H9 (cell line): ENCODE measurements at regions not wholly inside any gene's neighbourhood (a gene's known extent, or its start where the extent isn't known, plus 50 kb on each side); places are given as distances from the start of the nearest gene placed in this dataset.

Experiments
- DNase-seq: peaks from one replicate; pipeline ENCODE4 v3.0.0-alpha.2; 2017
- H2AFZ ChIP-seq: one replicate; pipeline ENCODE4 v1.6.1; 2013; ENCODE audit warnings: mild to moderate bottlenecking, low read length, control low read depth, moderate library complexity
- H2AK5ac ChIP-seq: 2 replicates; pipeline ENCODE4 v1.6.1; 2013; ENCODE audit warnings: low read length, control low read depth, mixed read lengths; ENCODE audit not compliant: insufficient read length
- H2BK120ac ChIP-seq: one replicate; pipeline ENCODE4 v1.6.1; 2013; ENCODE audit warnings: low read depth, mild to moderate bottlenecking, low read length, control low read depth, inconsistent platforms; ENCODE audit not compliant: poor library complexity, severe bottlenecking
- H2BK12ac ChIP-seq: 2 replicates; pipeline ENCODE4 v1.6.1; 2013; ENCODE audit warnings: low read length, control low read depth, mixed read lengths, low read depth; ENCODE audit not compliant: insufficient read length
- H2BK15ac ChIP-seq: 2 replicates; pipeline ENCODE4 v1.6.1; 2013; ENCODE audit warnings: low read depth, low read length, control low read depth
- H2BK20ac ChIP-seq: one replicate; pipeline ENCODE4 v1.6.1; 2013; ENCODE audit warnings: low read depth, mild to moderate bottlenecking, low read length, control low read depth, inconsistent platforms; ENCODE audit not compliant: poor library complexity, severe bottlenecking
- H2BK5ac ChIP-seq: 2 replicates; pipeline ENCODE4 v1.6.1; 2013; ENCODE audit warnings: low read length, control low read depth, mixed read lengths; ENCODE audit not compliant: insufficient read length
- H3K14ac ChIP-seq: 2 replicates; pipeline ENCODE4 v1.6.1; 2013; ENCODE audit warnings: low read length, control low read depth; ENCODE audit not compliant: insufficient read depth
- H3K18ac ChIP-seq: 2 replicates; pipeline ENCODE4 v1.6.1; 2013; ENCODE audit warnings: low read depth, mild to moderate bottlenecking, mixed read lengths, low read length, control low read depth; ENCODE audit not compliant: insufficient read length
- H3K23ac ChIP-seq: 2 replicates; pipeline ENCODE4 v1.6.1; 2013; ENCODE audit warnings: low read length, control low read depth, mixed read lengths, low read depth; ENCODE audit not compliant: insufficient read length
- H3K23me2 ChIP-seq: 2 replicates; pipeline ENCODE4 v1.6.1; 2013; ENCODE audit warnings: low read depth, mild to moderate bottlenecking, mixed read lengths, low read length, control low read depth; ENCODE audit not compliant: insufficient read length, poor library complexity, severe bottlenecking
- H3K27ac ChIP-seq: 2 replicates; pipeline ENCODE4 v1.5.1; 2013; ENCODE audit warnings: low read length, control low read depth, mixed read lengths, low read depth; ENCODE audit not compliant: insufficient read length
- H3K27me3 ChIP-seq: 2 replicates; pipeline ENCODE4 v1.6.1; 2013; ENCODE audit warnings: low read length, control low read depth, inconsistent platforms; ENCODE audit not compliant: insufficient read depth
- H3K4ac ChIP-seq: 2 replicates; pipeline ENCODE4 v1.6.1; 2013; ENCODE audit warnings: low read depth, mild to moderate bottlenecking, control low read depth, inconsistent platforms, low read length, moderate library complexity
- H3K4me1 ChIP-seq: 2 replicates; pipeline ENCODE4 v1.6.1; 2013; ENCODE audit warnings: low read length, control low read depth, inconsistent platforms; ENCODE audit not compliant: insufficient read depth
- H3K4me2 ChIP-seq: 2 replicates; pipeline ENCODE4 v1.6.1; 2013; ENCODE audit warnings: low read length, control low read depth, mixed read lengths; ENCODE audit not compliant: insufficient read length, insufficient read depth
- H3K56ac ChIP-seq: 2 replicates; pipeline ENCODE4 v1.6.1; 2013; ENCODE audit warnings: low read depth, mild to moderate bottlenecking, mixed read lengths, low read length, control low read depth; ENCODE audit not compliant: insufficient read length
- H3K79me1 ChIP-seq: 2 replicates; pipeline ENCODE4 v1.6.1; 2013; ENCODE audit warnings: low read depth, mild to moderate bottlenecking, moderate library complexity, low read length, control low read depth, inconsistent platforms; ENCODE audit not compliant: insufficient read depth, poor library complexity, severe bottlenecking
- H3K79me2 ChIP-seq: 2 replicates; pipeline ENCODE4 v1.6.1; 2013; ENCODE audit warnings: low read length, control low read depth, inconsistent platforms; ENCODE audit not compliant: insufficient read depth
- H3K9ac ChIP-seq: 2 replicates; pipeline ENCODE4 v1.6.1; 2013; ENCODE audit warnings: low read length, control low read depth, mixed read lengths; ENCODE audit not compliant: insufficient read length; ENCODE audit errors: extremely low read depth
- H3K9me3 ChIP-seq: one replicate; pipeline ENCODE4 v1.6.1; 2013; ENCODE audit warnings: low read depth, low read length, inconsistent platforms; ENCODE audit not compliant: control insufficient read depth
- H3T11ph ChIP-seq: one replicate; pipeline ENCODE4 v1.6.1; 2013; ENCODE audit warnings: mild to moderate bottlenecking, low read length, control low read depth, inconsistent platforms
- H4K20me1 ChIP-seq: one replicate; pipeline ENCODE4 v1.6.1; 2013; ENCODE audit not compliant: control insufficient read depth, insufficient read length, insufficient read depth
- H4K5ac ChIP-seq: 2 replicates; pipeline ENCODE4 v1.6.1; 2013; ENCODE audit warnings: low read depth, mild to moderate bottlenecking, mixed read lengths, low read length, control low read depth; ENCODE audit not compliant: insufficient read length
- H4K8ac ChIP-seq: replicated peaks from 2 replicates; pipeline ENCODE4 v1.6.1; 2013; ENCODE audit warnings: low read length, control low read depth, mixed read lengths, low read depth; ENCODE audit not compliant: insufficient read length
- H4K91ac ChIP-seq: 2 replicates; pipeline ENCODE4 v1.6.1; 2013; ENCODE audit warnings: low read depth, mild to moderate bottlenecking, moderate library complexity, mixed read lengths, low read length, control low read depth; ENCODE audit not compliant: insufficient read length
- H3K27ac Mint-ChIP-seq, 3 experiments: 2 replicates in 2 of 3; 3 replicates in 1 of 3; pipeline ENCODE4 v1.8.0; 2020 to 2021; ENCODE audit warnings: mixed read lengths in 3 of 3, mild to moderate bottlenecking in 1 of 3, moderate library complexity in 1 of 3
- H3K27me3 Mint-ChIP-seq: 2 replicates; pipeline ENCODE4 v1.8.0; 2021; ENCODE audit warnings: low read depth, mild to moderate bottlenecking, moderate library complexity, mixed read lengths
- H3K36me3 Mint-ChIP-seq, 3 experiments: 2 replicates in 2 of 3; 3 replicates in 1 of 3; pipeline ENCODE4 v1.8.0; 2020 to 2021; ENCODE audit warnings: low read depth in 3 of 3, mixed read lengths in 3 of 3; ENCODE audit not compliant: insufficient read depth in 1 of 3
- H3K4me1 Mint-ChIP-seq, 2 experiments: 2 replicates each; pipeline ENCODE4 v1.8.0; 2020; ENCODE audit warnings: mixed read lengths in 2 of 2
- H3K4me3 Mint-ChIP-seq, 2 experiments: 2 replicates in 1 of 2; 3 replicates in 1 of 2; pipeline ENCODE4 v1.8.0; 2020 to 2021; ENCODE audit warnings: mild to moderate bottlenecking in 2 of 2, mixed read lengths in 2 of 2, moderate library complexity in 1 of 2
- H3K9me3 Mint-ChIP-seq, 2 experiments: 2 replicates in 1 of 2; 3 replicates in 1 of 2; pipeline ENCODE4 v1.8.0; 2020; ENCODE audit warnings: mild to moderate bottlenecking in 2 of 2, mixed read lengths in 2 of 2, moderate library complexity in 1 of 2
- WGBS: extraction: QIAGEN DNeasy Blood & Tissue Kit; methylation state at CpG from one replicate; pipeline ENCODE4 v1.1.7; 2013; ENCODE audit warnings: missing lambda C conversion rate, low lambda C conversion rate, mixed read lengths; ENCODE audit not compliant: insufficient read length; ENCODE audit errors: extremely low coverage; 5-methylcytosine and 5-hydroxymethylcytosine counted together
- TF ChIP-seq, protein P1 (sequence below): fragments of 200-600 bp; sonication (generic); conservative IDR thresholded peaks from 3 replicates; pipeline ENCODE4 v1.8.0; 2021; ENCODE audit warnings: antibody characterized with exemption, mild to moderate bottlenecking

DNA sequence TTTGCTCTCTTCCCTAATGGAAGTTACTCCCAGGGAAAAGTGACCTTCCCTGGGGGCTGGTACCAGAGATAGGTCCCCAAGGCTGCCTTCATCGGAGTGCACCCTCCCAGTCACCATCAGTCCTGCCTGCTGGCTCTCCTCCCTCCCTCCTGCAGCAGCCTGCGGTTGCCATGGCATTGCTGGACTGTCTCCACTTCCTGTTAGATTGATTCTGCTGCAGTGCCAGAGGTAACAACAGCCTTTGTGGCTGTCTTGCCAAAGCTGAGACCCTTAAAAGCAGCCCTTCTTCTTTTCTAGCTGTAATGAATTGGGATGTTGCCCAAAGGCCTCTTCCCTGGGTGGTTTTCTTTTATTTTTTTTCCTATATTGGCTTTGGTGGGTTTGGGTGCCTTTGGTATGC lies 78.1 kb upstream of the PRLR start:
- no peak overlapping the region for H3K18ac ChIP-seq
- H3K56ac ChIP-seq, result no peak overlapping the region
- H3K4ac ChIP-seq, result no peak overlapping the region
- Mint-ChIP-seq H3K4me1 (peaks cover 13 to 16% of the 10 kb centered on the region in 2 experiments), H3K4me3 (no peak overlapping the region), H3K36me3 (no peaks in the 10 kb centered on the region), H3K9me3 (no peaks in the 10 kb centered on the region), H3K27me3 (no peaks in the 10 kb centered on the region), H3K27ac (peak overlapping the region in 1 of 3 experiments; percentile 31; a peak in 1 of 7 replicates)
- H3K9me3 ChIP-seq, result no peaks in the 10 kb centered on the region
- no peaks in the 10 kb centered on the region for H4K20me1 ChIP-seq
- H3K23me2 ChIP-seq, result no peaks in the 10 kb centered on the region
- peak; percentile 36 for DNase-seq
- H2BK120ac ChIP-seq, result no peak overlapping the region
- no peak overlapping the region for H4K5ac ChIP-seq
- H3K14ac ChIP-seq, result no peak overlapping the region
- no peak overlapping the region for H3T11ph ChIP-seq
- TF ChIP-seq, protein P1, sequence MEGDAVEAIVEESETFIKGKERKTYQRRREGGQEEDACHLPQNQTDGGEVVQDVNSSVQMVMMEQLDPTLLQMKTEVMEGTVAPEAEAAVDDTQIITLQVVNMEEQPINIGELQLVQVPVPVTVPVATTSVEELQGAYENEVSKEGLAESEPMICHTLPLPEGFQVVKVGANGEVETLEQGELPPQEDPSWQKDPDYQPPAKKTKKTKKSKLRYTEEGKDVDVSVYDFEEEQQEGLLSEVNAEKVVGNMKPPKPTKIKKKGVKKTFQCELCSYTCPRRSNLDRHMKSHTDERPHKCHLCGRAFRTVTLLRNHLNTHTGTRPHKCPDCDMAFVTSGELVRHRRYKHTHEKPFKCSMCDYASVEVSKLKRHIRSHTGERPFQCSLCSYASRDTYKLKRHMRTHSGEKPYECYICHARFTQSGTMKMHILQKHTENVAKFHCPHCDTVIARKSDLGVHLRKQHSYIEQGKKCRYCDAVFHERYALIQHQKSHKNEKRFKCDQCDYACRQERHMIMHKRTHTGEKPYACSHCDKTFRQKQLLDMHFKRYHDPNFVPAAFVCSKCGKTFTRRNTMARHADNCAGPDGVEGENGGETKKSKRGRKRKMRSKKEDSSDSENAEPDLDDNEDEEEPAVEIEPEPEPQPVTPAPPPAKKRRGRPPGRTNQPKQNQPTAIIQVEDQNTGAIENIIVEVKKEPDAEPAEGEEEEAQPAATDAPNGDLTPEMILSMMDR, result no peak
- no peak overlapping the region for H3K4me2 ChIP-seq
- H3K79me1 ChIP-seq, result no peaks in the 10 kb centered on the region
- no peak overlapping the region for H2BK12ac ChIP-seq
- no peak overlapping the region for H2AK5ac ChIP-seq
- H2BK15ac ChIP-seq, result no peak overlapping the region
- no peak overlapping the region for H3K23ac ChIP-seq
- no peak overlapping the region for H3K9ac ChIP-seq
- no peak overlapping the region for H4K8ac ChIP-seq
- no peak overlapping the region for H2BK5ac ChIP-seq
- no peaks in the 10 kb centered on the region for H3K79me2 ChIP-seq
- no peak overlapping the region for H2AFZ ChIP-seq
- H3K27ac ChIP-seq, result no peak overlapping the region
- no peak overlapping the region for H2BK20ac ChIP-seq
- WGBS, result no CpG with 5 or more reads among the region's 2 CpGs
- no peaks in the 10 kb centered on the region for H3K27me3 ChIP-seq
- H3K4me1 ChIP-seq, result no peaks in the 10 kb centered on the region
- H4K91ac ChIP-seq, result no peak overlapping the region
